ENCODE measurements at regions not wholly inside any gene's neighbourhood (a gene's known extent, or its start where the extent isn't known, plus 50 kb on each side); places are given as distances from the start of the nearest gene placed in this dataset.

DNA sequence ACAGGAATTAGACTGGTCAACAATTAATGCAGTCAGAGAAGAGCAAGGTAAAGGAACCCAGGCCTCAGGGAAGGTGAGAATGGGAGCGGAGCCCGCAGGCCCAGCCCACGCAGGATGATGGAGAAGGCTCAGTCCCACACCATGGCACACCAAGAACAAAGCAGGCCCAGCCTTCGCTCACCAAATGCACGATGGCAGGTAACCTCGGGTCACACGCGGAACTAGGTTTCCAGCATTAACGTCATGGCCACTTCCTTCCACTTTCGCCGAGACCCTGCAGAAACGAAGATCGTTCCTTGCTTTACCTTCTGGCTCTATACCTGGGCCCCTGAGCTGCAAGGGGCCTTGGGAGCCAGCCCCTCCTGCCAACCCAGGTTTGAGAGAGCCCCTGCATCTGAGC, 240.2 kb upstream of the C1orf174 start:
- H3K4me1 ChIP-seq (ENCODE audit: control insufficient read depth, extremely low read depth, insufficient read depth, low read length): no peaks in the 10 kb centered on the region
- CTCF ChIA-PET: no interaction called here
- no peak overlapping the region for H3K4me3 ChIP-seq (replicated peaks in 1 of 3; ENCODE audit: insufficient read depth in 1 of 3, low read depth in 1 of 3, low read length in 3 of 3)
- no peaks in the 10 kb centered on the region for H3K27me3 ChIP-seq (ENCODE audit: control insufficient read depth in 2 of 2, insufficient read depth in 2 of 2, low read length in 2 of 2)
- H3K9ac ChIP-seq (replicated peaks; ENCODE audit: extremely low read depth, insufficient read depth, low read length): no peak overlapping the region
- TF ChIP-seq POLR2AphosphoS5 (IDR thresholded peaks at IDR 0.05; ENCODE audit: insufficient read depth, low read depth, low read length) (no peak), JUN (IDR thresholded peaks at IDR 0.05; ENCODE audit: borderline replicate concordance, insufficient read depth, insufficient read length, low read depth) (no peak), GATA2 (IDR thresholded peaks at IDR 0.05; ENCODE audit: insufficient read depth, insufficient read length, low read depth, low read length) (no peak), MYC (IDR thresholded peaks at IDR 0.05; ENCODE audit: low read depth, low read length) (no peak), FOS (IDR thresholded peaks at IDR 0.05; ENCODE audit: borderline replicate concordance, insufficient read depth, low read length) (no peak)
- TF ChIP-seq, protein P1, sequence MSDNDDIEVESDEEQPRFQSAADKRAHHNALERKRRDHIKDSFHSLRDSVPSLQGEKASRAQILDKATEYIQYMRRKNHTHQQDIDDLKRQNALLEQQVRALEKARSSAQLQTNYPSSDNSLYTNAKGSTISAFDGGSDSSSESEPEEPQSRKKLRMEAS (IDR thresholded peaks at IDR 0.05; ENCODE audit: insufficient read depth, insufficient read length): no peak
- DNase-seq (ENCODE audit: low read depth, low spot score) (no peak), FAIRE-seq (no peak)
- no peaks in the 10 kb centered on the region for H3K36me3 ChIP-seq (ENCODE audit: control insufficient read depth in 2 of 2, extremely low read depth in 1 of 2, insufficient read depth in 2 of 2, low read length in 2 of 2)
- H3K27ac ChIP-seq (ENCODE audit: insufficient read depth, low read depth, low read length): no peak overlapping the region
- H2AFZ ChIP-seq (ENCODE audit: low read depth, low read length): no peak overlapping the region
- BruUV-seq (replicated peaks): no TSS peak
- H3K4me2 ChIP-seq (ENCODE audit: insufficient read depth, low read length): no peak overlapping the region
- H3K9me1 ChIP-seq (replicated peaks; ENCODE audit: control insufficient read depth, extremely low read depth, insufficient read depth, low read length): no peaks in the 10 kb centered on the region
- H3K79me2 ChIP-seq (ENCODE audit: control insufficient read depth, insufficient read depth, low read length): no peaks in the 10 kb centered on the region
- intact Hi-C loops (cut with micrococcal nuclease): no loop called here
- POLR2A ChIA-PET: no interaction called here
- H4K20me1 ChIP-seq (replicated peaks; ENCODE audit: control insufficient read depth, extremely low read depth, insufficient read depth, low read length): no peaks in the 10 kb centered on the region
- dilution Hi-C loops (cut with MboI; ENCODE audit: extremely low pct_ligation_motif_present, low sequenced_read_pairs): no loop called here
- H3K9me3 ChIP-seq (replicated peaks; ENCODE audit: control insufficient read depth, insufficient read depth, low read length): peaks cover 17% of the 10 kb centered on the region

DNA sequence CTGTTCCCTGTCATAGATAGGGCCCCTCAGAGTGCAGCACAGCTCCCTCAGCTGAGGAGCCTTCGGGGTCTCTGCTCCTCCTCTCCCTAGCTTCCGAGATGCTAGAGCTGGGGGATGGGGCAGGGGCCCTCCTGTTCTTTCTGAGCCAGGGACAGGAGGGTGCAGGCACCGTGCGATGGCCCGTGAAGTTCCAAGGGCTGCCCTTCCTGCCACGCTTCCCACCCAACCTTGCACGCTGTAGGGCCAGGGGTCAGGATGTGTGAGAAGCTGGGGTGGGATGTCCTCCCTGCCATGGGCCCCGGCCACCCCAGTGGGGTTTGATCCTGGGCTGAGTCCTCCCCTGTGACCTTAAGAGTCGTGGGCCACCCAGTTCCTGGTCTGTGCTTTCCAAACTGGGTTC, 240.7 kb upstream of the C1orf174 start:
- H3K36me3 ChIP-seq (ENCODE audit: control insufficient read depth in 2 of 2, extremely low read depth in 1 of 2, insufficient read depth in 2 of 2, low read length in 2 of 2): no peaks in the 10 kb centered on the region
- no peak overlapping the region for H2AFZ ChIP-seq (ENCODE audit: low read depth, low read length)
- H4K20me1 ChIP-seq (replicated peaks; ENCODE audit: control insufficient read depth, extremely low read depth, insufficient read depth, low read length): no peaks in the 10 kb centered on the region
- ChIA-PET POLR2A (no interaction called here), CTCF (no interaction called here)
- no peaks in the 10 kb centered on the region for H3K9me1 ChIP-seq (replicated peaks; ENCODE audit: control insufficient read depth, extremely low read depth, insufficient read depth, low read length)
- no peaks in the 10 kb centered on the region for H3K4me1 ChIP-seq (ENCODE audit: control insufficient read depth, extremely low read depth, insufficient read depth, low read length)
- H3K27me3 ChIP-seq (ENCODE audit: control insufficient read depth in 2 of 2, insufficient read depth in 2 of 2, low read length in 2 of 2): no peaks in the 10 kb centered on the region
- no peak overlapping the region for H3K9ac ChIP-seq (replicated peaks; ENCODE audit: extremely low read depth, insufficient read depth, low read length)
- no peak overlapping the region for H3K27ac ChIP-seq (ENCODE audit: insufficient read depth, low read depth, low read length)
- dilution Hi-C loops (cut with MboI; ENCODE audit: extremely low pct_ligation_motif_present, low sequenced_read_pairs): no loop called here
- H3K79me2 ChIP-seq (ENCODE audit: control insufficient read depth, insufficient read depth, low read length): no peaks in the 10 kb centered on the region
- BruUV-seq (replicated peaks): no TSS peak
- FAIRE-seq (no peak), DNase-seq (ENCODE audit: low read depth, low spot score) (no peak)
- intact Hi-C loops (cut with micrococcal nuclease): no loop called here
- H3K4me3 ChIP-seq (replicated peaks in 1 of 3; ENCODE audit: insufficient read depth in 1 of 3, low read depth in 1 of 3, low read length in 3 of 3): no peak overlapping the region
- peaks cover 17% of the 10 kb centered on the region for H3K9me3 ChIP-seq (replicated peaks; ENCODE audit: control insufficient read depth, insufficient read depth, low read length)
- TF ChIP-seq JUN (IDR thresholded peaks at IDR 0.05; ENCODE audit: borderline replicate concordance, insufficient read depth, insufficient read length, low read depth) (no peak), FOS (IDR thresholded peaks at IDR 0.05; ENCODE audit: borderline replicate concordance, insufficient read depth, low read length) (no peak), POLR2A (IDR thresholded peaks at IDR 0.05; ENCODE audit: low read depth, low read length) (no peak)
- TF ChIP-seq, protein P1 (IDR thresholded peaks at IDR 0.05; ENCODE audit: insufficient read depth, insufficient read length): no peak
- no peak overlapping the region for H3K4me2 ChIP-seq (ENCODE audit: insufficient read depth, low read length)
